Endothelial cell of umbilical vein (primary cell): ENCODE measurements at regions not wholly inside any gene's neighbourhood (a gene's known extent, or its start where the extent isn't known, plus 50 kb on each side); places are given as distances from the start of the nearest gene placed in this dataset.

Experiments
- BruUV-seq: library from RNA; stranded (reverse); fragments of 400-500 nt; replicated peaks from 2 replicates; lab custom pipeline; 2021; lab: Mats Ljungman, UMichigan
- CTCF ChIA-PET: fragments of 300-600, 350-600 bp; sonication (Branson Sonifier 250); formaldehyde crosslinking; loops from one replicate; lab custom pipeline; 2021; ENCODE audit warnings: antibody characterized with exemption, inconsistent platforms; lab: Charles Lee
- POLR2A ChIA-PET: fragments of 300-600, 350-600 bp; sonication (Branson Sonifier 250); formaldehyde crosslinking; loops from one replicate; lab custom pipeline; 2021; ENCODE audit warnings: antibody characterized with exemption, inconsistent platforms; lab: Charles Lee
- DNase-seq: peaks from one replicate; pipeline ENCODE4 v3.0.0-alpha.2; 2011; ENCODE audit warnings: low read depth, low spot score
- FAIRE-seq: peaks from 2 replicates; lab custom pipeline; 2011; peaks lifted over from hg19 to GRCh38; lab: Jason Lieb, UNC
- H2AFZ ChIP-seq: 2 replicates; pipeline ENCODE4 v1.6.0; 2012; ENCODE audit warnings: low read depth, low read length, control low read depth, inconsistent platforms
- H3K27ac ChIP-seq: 2 replicates; pipeline ENCODE4 v1.5.1; 2011; ENCODE audit warnings: low read depth, mild to moderate bottlenecking, control low read depth, low read length, moderate library complexity; ENCODE audit not compliant: insufficient read depth
- H3K27me3 ChIP-seq, 2 experiments: 2 replicates each; pipeline versions ENCODE4 v1.6.0 to v1.6.1; 2011; ENCODE audit warnings: low read length in 2 of 2, mixed read lengths in 1 of 2; ENCODE audit not compliant: control insufficient read depth in 2 of 2, insufficient read depth in 2 of 2
- H3K36me3 ChIP-seq, 2 experiments: 2 replicates in 1 of 2; 3 replicates in 1 of 2; pipeline ENCODE4 v1.5.1; 2011; ENCODE audit warnings: low read length in 2 of 2, mild to moderate bottlenecking in 1 of 2, moderate library complexity in 1 of 2; ENCODE audit not compliant: control insufficient read depth in 2 of 2, insufficient read depth in 2 of 2; ENCODE audit errors: extremely low read depth in 1 of 2
- H3K4me1 ChIP-seq: 3 replicates; pipeline ENCODE4 v1.5.1; 2011; ENCODE audit warnings: mild to moderate bottlenecking, low read length; ENCODE audit not compliant: control insufficient read depth, insufficient read depth; ENCODE audit errors: extremely low read depth
- H3K4me2 ChIP-seq: 2 replicates; pipeline ENCODE4 v1.6.1; 2011; ENCODE audit warnings: low read length, control low read depth, mixed read lengths; ENCODE audit not compliant: insufficient read depth
- H3K4me3 ChIP-seq, 3 experiments: fragments of 200-600 bp in 1 of 3; sonication (generic), shearing (Covaris generic) in 1 of 3; replicated peaks in 1 of 3; 2 replicates each; pipeline ENCODE4 v1.5.1; 2011 to 2016; ENCODE audit warnings: control low read depth in 3 of 3, low read length in 3 of 3, mild to moderate bottlenecking in 2 of 3, inconsistent platforms in 1 of 3, low read depth in 1 of 3, moderate library complexity in 1 of 3; ENCODE audit not compliant: insufficient read depth in 1 of 3
- H3K79me2 ChIP-seq: 2 replicates; pipeline ENCODE4 v1.6.0; 2012; ENCODE audit warnings: low read length, inconsistent platforms; ENCODE audit not compliant: control insufficient read depth, insufficient read depth
- H3K9ac ChIP-seq: replicated peaks from 2 replicates; pipeline ENCODE3; 2011; ENCODE audit warnings: low read length, control low read depth; ENCODE audit not compliant: insufficient read depth; ENCODE audit errors: extremely low read depth
- H3K9me1 ChIP-seq: replicated peaks from 3 replicates; pipeline ENCODE4 v1.6.0; 2011; ENCODE audit warnings: mild to moderate bottlenecking, low read length; ENCODE audit not compliant: control insufficient read depth, insufficient read depth; ENCODE audit errors: extremely low read depth
- H3K9me3 ChIP-seq: replicated peaks from 2 replicates; pipeline ENCODE4 v1.5.1; 2012; ENCODE audit warnings: low read length, inconsistent platforms; ENCODE audit not compliant: control insufficient read depth, insufficient read depth
- H4K20me1 ChIP-seq: replicated peaks from 2 replicates; pipeline ENCODE3; 2011; ENCODE audit warnings: mild to moderate bottlenecking, low read length; ENCODE audit not compliant: control insufficient read depth, insufficient read depth; ENCODE audit errors: extremely low read depth
- EZH2 ChIP-seq: IDR thresholded peaks from 2 replicates; pipeline ENCODE4 v1.6.1; 2012; ENCODE audit warnings: borderline replicate concordance, low read depth, mild to moderate bottlenecking, moderate library complexity, low read length, inconsistent platforms; ENCODE audit not compliant: severe bottlenecking
- FOS ChIP-seq: IDR thresholded peaks from 2 replicates; pipeline ENCODE4 v1.6.1; 2011; ENCODE audit warnings: mild to moderate bottlenecking, low read length, moderate library complexity, borderline replicate concordance; ENCODE audit not compliant: insufficient read depth
- GATA2 ChIP-seq: IDR thresholded peaks from 2 replicates; pipeline ENCODE4 v1.7.0; 2011; ENCODE audit warnings: low read depth, mild to moderate bottlenecking, moderate library complexity, mixed read lengths, low read length; ENCODE audit not compliant: insufficient read length, insufficient read depth
- JUN ChIP-seq: IDR thresholded peaks from 2 replicates; pipeline ENCODE4 v1.6.1; 2011; ENCODE audit warnings: borderline replicate concordance, low read depth; ENCODE audit not compliant: insufficient read length, insufficient read depth
- MYC ChIP-seq: IDR thresholded peaks from one replicate; pipeline ENCODE4 v1.6.1; 2011; ENCODE audit warnings: mild to moderate bottlenecking, low read depth, low read length
- POLR2A ChIP-seq: IDR thresholded peaks from 2 replicates; pipeline ENCODE4 v1.6.1; 2012; ENCODE audit warnings: low read depth, mild to moderate bottlenecking, control low read depth, low read length
- POLR2AphosphoS5 ChIP-seq: IDR thresholded peaks from 2 replicates; pipeline ENCODE4 v1.6.1; 2012; ENCODE audit warnings: low read depth, mild to moderate bottlenecking, control low read depth, low read length, moderate library complexity; ENCODE audit not compliant: insufficient read depth
- dilution Hi-C: fragments of 300-500 bp; cut with MboI; formaldehyde crosslinking; loops from one replicate; pipeline ENCODE4 v1.15.0; 2019; ENCODE audit warnings: low sequenced_read_pairs; ENCODE audit not compliant: extremely low pct_ligation_motif_present
- intact Hi-C: fragments of 100-400 bp; cut with micrococcal nuclease; formaldehyde crosslinking; loops from one replicate; pipeline ENCODE4 v1.10.0; 2022
- TF ChIP-seq, protein P1 (sequence below): IDR thresholded peaks from 2 replicates; pipeline ENCODE4 v1.6.1; 2011; ENCODE audit not compliant: insufficient read depth, insufficient read length
- TF ChIP-seq, protein P2 (sequence below), 2 donors: IDR thresholded peaks; 1 replicate in 1 of 2; 2 replicates in 1 of 2; pipeline ENCODE4 v1.5.1; 2011; ENCODE audit warnings: low read length in 2 of 2, mild to moderate bottlenecking in 2 of 2, moderate library complexity in 2 of 2, control low read depth in 1 of 2, inconsistent platforms in 1 of 2, low read depth in 1 of 2; ENCODE audit not compliant: insufficient read depth in 1 of 2; ENCODE audit errors: extremely low read depth in 1 of 2

- ChIA-PET CTCF (interaction anchor here (1.7 kb wide), 1 partner anchor 14 kb away, joined by 5 read pairs; no protein-coding TSS in a partner anchor), POLR2A (no interaction called here)
- DNase-seq (no peak), FAIRE-seq (no peak)
- no peak overlapping the region for H3K4me2 ChIP-seq
- no peaks in the 10 kb centered on the region for H3K36me3 ChIP-seq
- TF ChIP-seq POLR2A (no peak), JUN (no peak), MYC (no peak), FOS (no peak), EZH2 (no peak), GATA2 (no peak), POLR2AphosphoS5 (no peak)
- TF ChIP-seq, protein P1, sequence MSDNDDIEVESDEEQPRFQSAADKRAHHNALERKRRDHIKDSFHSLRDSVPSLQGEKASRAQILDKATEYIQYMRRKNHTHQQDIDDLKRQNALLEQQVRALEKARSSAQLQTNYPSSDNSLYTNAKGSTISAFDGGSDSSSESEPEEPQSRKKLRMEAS = no peak
- TF ChIP-seq, protein P2, sequence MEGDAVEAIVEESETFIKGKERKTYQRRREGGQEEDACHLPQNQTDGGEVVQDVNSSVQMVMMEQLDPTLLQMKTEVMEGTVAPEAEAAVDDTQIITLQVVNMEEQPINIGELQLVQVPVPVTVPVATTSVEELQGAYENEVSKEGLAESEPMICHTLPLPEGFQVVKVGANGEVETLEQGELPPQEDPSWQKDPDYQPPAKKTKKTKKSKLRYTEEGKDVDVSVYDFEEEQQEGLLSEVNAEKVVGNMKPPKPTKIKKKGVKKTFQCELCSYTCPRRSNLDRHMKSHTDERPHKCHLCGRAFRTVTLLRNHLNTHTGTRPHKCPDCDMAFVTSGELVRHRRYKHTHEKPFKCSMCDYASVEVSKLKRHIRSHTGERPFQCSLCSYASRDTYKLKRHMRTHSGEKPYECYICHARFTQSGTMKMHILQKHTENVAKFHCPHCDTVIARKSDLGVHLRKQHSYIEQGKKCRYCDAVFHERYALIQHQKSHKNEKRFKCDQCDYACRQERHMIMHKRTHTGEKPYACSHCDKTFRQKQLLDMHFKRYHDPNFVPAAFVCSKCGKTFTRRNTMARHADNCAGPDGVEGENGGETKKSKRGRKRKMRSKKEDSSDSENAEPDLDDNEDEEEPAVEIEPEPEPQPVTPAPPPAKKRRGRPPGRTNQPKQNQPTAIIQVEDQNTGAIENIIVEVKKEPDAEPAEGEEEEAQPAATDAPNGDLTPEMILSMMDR (IDR thresholded peaks at IDR 0.05; ENCODE audit: extremely low read depth in 1 of 2, insufficient read depth in 1 of 2, low read depth in 1 of 2, low read length in 2 of 2) = no peak
- intact Hi-C loops (no loop called here), dilution Hi-C loops (no loop called here)
- H3K79me2 ChIP-seq = no peaks in the 10 kb centered on the region
- H3K27me3 ChIP-seq = no peaks in the 10 kb centered on the region
- H2AFZ ChIP-seq = no peak overlapping the region
- no peak overlapping the region for H3K27ac ChIP-seq
- no peak overlapping the region for H3K9ac ChIP-seq
- H4K20me1 ChIP-seq = no peaks in the 10 kb centered on the region
- no peaks in the 10 kb centered on the region for H3K9me1 ChIP-seq
- no TSS peak for BruUV-seq
- no peaks in the 10 kb centered on the region for H3K4me1 ChIP-seq
- H3K9me3 ChIP-seq = no peaks in the 10 kb centered on the region
- H3K4me3 ChIP-seq = no peak overlapping the region
Measured at GRCh38 chr1:81326212-81326611, 474.5 kb upstream of the ADGRL2 start.
